Activated T-helper 2 cell treated with anti-CD3 and anti-CD28 coated beads, Interferon-gamma antibody, Interleukin-2, Interleukin-4, amounts not matched to agents 10 μg/mL and 5 μg/mL and 100 μg/mL, durations not matched to agents 14 hours and 24 hours and 36 hours (primary cell): ENCODE measurements at regions not wholly inside any gene's neighbourhood (a gene's known extent, or its start where the extent isn't known, plus 50 kb on each side); places are given as distances from the start of the nearest gene placed in this dataset.
A peak's percentile ranks its signal among the peaks of the same experiment; 100 is the strongest.

Experiments
- DNase-seq: peaks from one replicate; pipeline ENCODE4 v3.0.0; 2021; ENCODE audit warnings: low spot score
- H3K27ac Mint-ChIP-seq: one replicate; pipeline ENCODE4 v1.8.0; 2021; ENCODE audit warnings: mixed read lengths
- H3K27me3 Mint-ChIP-seq: one replicate; pipeline ENCODE4 v1.8.0; 2021; ENCODE audit warnings: low read depth, mixed read lengths
- H3K36me3 Mint-ChIP-seq: one replicate; pipeline ENCODE4 v1.8.0; 2021; ENCODE audit warnings: low read depth, mixed read lengths
- H3K4me1 Mint-ChIP-seq: one replicate; pipeline ENCODE4 v1.8.0; 2021; ENCODE audit warnings: low read depth, mixed read lengths
- H3K4me3 Mint-ChIP-seq: one replicate; pipeline ENCODE4 v1.8.0; 2021; ENCODE audit warnings: low read depth, mild to moderate bottlenecking, moderate library complexity, mixed read lengths
- H3K9me3 Mint-ChIP-seq: one replicate; pipeline ENCODE4 v1.8.0; 2021; ENCODE audit warnings: mixed read lengths
- intact Hi-C: fragments of 100-400 bp; cut with micrococcal nuclease; formaldehyde crosslinking; loops from one replicate; pipeline ENCODE4 v1.15.1; 2023

GRCh38 chr10:4076983-4077382, 292.0 kb upstream of the KLF6 start:
- Mint-ChIP-seq H3K4me3 (no peak overlapping the region), H3K9me3 (no peaks in the 10 kb centered on the region), H3K4me1 (peaks cover 59% of the 10 kb centered on the region), H3K27ac (no peak overlapping the region), H3K36me3 (peaks cover 3% of the 10 kb centered on the region), H3K27me3 (no peaks in the 10 kb centered on the region)
- intact Hi-C loops, result no loop called here
- no peak for DNase-seq

GRCh38 chr10:4075443-4075842, 290.4 kb upstream of the KLF6 start:
- no peak overlapping the region for H3K27ac Mint-ChIP-seq
- peaks cover 52% of the 10 kb centered on the region for H3K4me1 Mint-ChIP-seq
- no peaks in the 10 kb centered on the region for H3K27me3 Mint-ChIP-seq
- H3K36me3 Mint-ChIP-seq, result peaks cover 8% of the 10 kb centered on the region
- intact Hi-C loops, result loop anchor here (1.0 to 2.0 kb wide), 2 partner anchors 8 to 57 kb away; no protein-coding TSS in a partner anchor
- no peak for DNase-seq
- H3K9me3 Mint-ChIP-seq, result no peaks in the 10 kb centered on the region
- H3K4me3 Mint-ChIP-seq, result no peak overlapping the region

GRCh38 chr10:4074545-4075407, 289.8 kb upstream of the KLF6 start:
- H3K4me3 Mint-ChIP-seq, result peak overlapping the region; percentile 48
- no peaks in the 10 kb centered on the region for H3K27me3 Mint-ChIP-seq
- no peak for DNase-seq
- intact Hi-C loops, result loop anchor here (1.0 to 2.0 kb wide), 2 partner anchors 7 to 58 kb away; no protein-coding TSS in a partner anchor
- peak overlapping the region; percentile 78 for H3K27ac Mint-ChIP-seq
- peaks cover 8% of the 10 kb centered on the region for H3K36me3 Mint-ChIP-seq
- H3K9me3 Mint-ChIP-seq, result no peaks in the 10 kb centered on the region
- peaks cover 46% of the 10 kb centered on the region for H3K4me1 Mint-ChIP-seq

GRCh38 chr10:4073912-4074311, 288.9 kb upstream of the KLF6 start:
- Mint-ChIP-seq H3K9me3 (no peaks in the 10 kb centered on the region), H3K27ac (peak overlapping the region; percentile 36), H3K27me3 (no peaks in the 10 kb centered on the region), H3K4me3 (no peak overlapping the region), H3K4me1 (peaks cover 41% of the 10 kb centered on the region), H3K36me3 (peaks cover 8% of the 10 kb centered on the region)
- DNase-seq, result no peak
- intact Hi-C loops, result loop anchor here (2.0 kb wide), 1 partner anchor 59 kb away; no protein-coding TSS in a partner anchor

GRCh38 chr10:4070921-4071660, 286.1 kb upstream of the KLF6 start:
- H3K27me3 Mint-ChIP-seq, result no peaks in the 10 kb centered on the region
- intact Hi-C loops, result no loop called here
- H3K27ac Mint-ChIP-seq, result no peak overlapping the region
- peaks cover 8% of the 10 kb centered on the region for H3K36me3 Mint-ChIP-seq
- peaks cover 34% of the 10 kb centered on the region for H3K4me1 Mint-ChIP-seq
- DNase-seq, result no peak
- H3K9me3 Mint-ChIP-seq, result no peaks in the 10 kb centered on the region
- H3K4me3 Mint-ChIP-seq, result no peak overlapping the region

- Mint-ChIP-seq H3K4me1 (peaks cover 30% of the 10 kb centered on the region), H3K27me3 (no peaks in the 10 kb centered on the region)
- intact Hi-C loops, result no loop called here
Measured at GRCh38 chr10:4070184-4070583, 285.2 kb upstream of the KLF6 start.

GRCh38 chr10:4069491-4069890, 284.5 kb upstream of the KLF6 start:
- no peaks in the 10 kb centered on the region for H3K27me3 Mint-ChIP-seq
- no peaks in the 10 kb centered on the region for H3K9me3 Mint-ChIP-seq
- H3K4me1 Mint-ChIP-seq, result peaks cover 24% of the 10 kb centered on the region
- DNase-seq, result no peak
- H3K4me3 Mint-ChIP-seq, result no peak overlapping the region
- H3K27ac Mint-ChIP-seq, result no peak overlapping the region
- intact Hi-C loops, result loop anchor here (10.0 kb wide), 1 partner anchor 175 kb away; no protein-coding TSS in a partner anchor
- H3K36me3 Mint-ChIP-seq, result peaks cover 4% of the 10 kb centered on the region

More at GRCh38 chr10:4070184-4070583, 285.2 kb upstream of the KLF6 start:
- Mint-ChIP-seq H3K36me3 (peaks cover 8% of the 10 kb centered on the region), H3K27ac (no peak overlapping the region), H3K4me3 (no peak overlapping the region), H3K9me3 (no peaks in the 10 kb centered on the region)
- no peak for DNase-seq

GRCh38 chr10:4068629-4069028, 283.6 kb upstream of the KLF6 start:
- Mint-ChIP-seq H3K4me3 (no peak overlapping the region), H3K9me3 (no peaks in the 10 kb centered on the region), H3K36me3 (peaks cover 4% of the 10 kb centered on the region), H3K27ac (no peak overlapping the region), H3K4me1 (peaks cover 15% of the 10 kb centered on the region), H3K27me3 (no peaks in the 10 kb centered on the region)
- no peak for DNase-seq
- intact Hi-C loops, result loop anchor here (10.0 kb wide), 1 partner anchor 176 kb away; no protein-coding TSS in a partner anchor

- intact Hi-C loops, result loop anchor here (1.0 to 10.0 kb wide), 7 partner anchors 7 to 257 kb away; no protein-coding TSS in a partner anchor
- no peak overlapping the region for H3K27ac Mint-ChIP-seq
- peaks cover 4% of the 10 kb centered on the region for H3K36me3 Mint-ChIP-seq
Measured at GRCh38 chr10:4067931-4068561, 283.0 kb upstream of the KLF6 start.

GRCh38 chr10:4067531-4067930, 282.5 kb upstream of the KLF6 start:
- intact Hi-C loops, result loop anchor here (1.0 to 10.0 kb wide), 7 partner anchors 8 to 257 kb away; no protein-coding TSS in a partner anchor
- no peak overlapping the region for H3K27ac Mint-ChIP-seq
- H3K27me3 Mint-ChIP-seq, result no peaks in the 10 kb centered on the region
- no peak for DNase-seq
- H3K4me1 Mint-ChIP-seq, result peaks cover 17% of the 10 kb centered on the region
- H3K4me3 Mint-ChIP-seq, result no peak overlapping the region
- peaks cover 4% of the 10 kb centered on the region for H3K36me3 Mint-ChIP-seq
- no peaks in the 10 kb centered on the region for H3K9me3 Mint-ChIP-seq

More at GRCh38 chr10:4067931-4068561, 283.0 kb upstream of the KLF6 start:
- DNase-seq, result no peak
- H3K4me1 Mint-ChIP-seq, result peaks cover 16% of the 10 kb centered on the region
- no peak overlapping the region for H3K4me3 Mint-ChIP-seq
- H3K9me3 Mint-ChIP-seq, result no peaks in the 10 kb centered on the region
- H3K27me3 Mint-ChIP-seq, result no peaks in the 10 kb centered on the region

GRCh38 chr10:4066581-4067390, 281.8 kb upstream of the KLF6 start:
- Mint-ChIP-seq H3K27me3 (no peaks in the 10 kb centered on the region), H3K36me3 (peaks cover 4% of the 10 kb centered on the region), H3K4me3 (no peak overlapping the region), H3K27ac (no peak overlapping the region), H3K9me3 (no peaks in the 10 kb centered on the region), H3K4me1 (peaks cover 20% of the 10 kb centered on the region)
- no peak for DNase-seq
- intact Hi-C loops, result loop anchor here (1.0 to 10.0 kb wide), 7 partner anchors 9 to 256 kb away; no protein-coding TSS in a partner anchor

GRCh38 chr10:4064489-4064888, 279.5 kb upstream of the KLF6 start:
- Mint-ChIP-seq H3K36me3 (no peaks in the 10 kb centered on the region), H3K4me1 (peaks cover 35% of the 10 kb centered on the region), H3K9me3 (no peaks in the 10 kb centered on the region), H3K4me3 (no peak overlapping the region), H3K27ac (no peak overlapping the region), H3K27me3 (no peaks in the 10 kb centered on the region)
- DNase-seq, result no peak
- intact Hi-C loops, result loop anchor here (10.0 kb wide), 1 partner anchor 180 kb away; no protein-coding TSS in a partner anchor
